Gastroesophageal sphincter (tissue), 4 donors: ENCODE measurements at regions not wholly inside any gene's neighbourhood (a gene's known extent, or its start where the extent isn't known, plus 50 kb on each side); places are given as distances from the start of the nearest gene placed in this dataset.

Source experiments
- ATAC-seq: fragments of 150-250 bp; one replicate; pipeline ENCODE4 v1.9.1; 2016; ENCODE audit warnings: mild to moderate bottlenecking, moderate library complexity
- H3K27ac ChIP-seq, 4 donors: fragments of 200-600 bp; sonication (generic) in 3 of 4; 1 replicate in 3 of 4; 2 replicates in 1 of 4; pipeline ENCODE4 v1.5.1; 2016 to 2019
- H3K27me3 ChIP-seq: fragments of 200-600 bp; sonication (generic); one replicate; pipeline ENCODE4 v1.5.1; 2019
- H3K36me3 ChIP-seq, 2 donors: fragments of 200-600 bp; sonication (generic); one replicate each; pipeline ENCODE4 v1.5.1; 2019; ENCODE audit warnings: control low read depth in 1 of 2
- H3K4me1 ChIP-seq, 3 donors: fragments of 200-600 bp; sonication (generic); 1 replicate in 2 of 3; 2 replicates in 1 of 3; pipeline ENCODE4 v1.5.1; 2016 to 2019; ENCODE audit warnings: control low read depth in 2 of 3
- H3K4me3 ChIP-seq, 2 donors: fragments of 200-600 bp; sonication (generic); one replicate each; pipeline ENCODE4 v1.5.1; 2019; ENCODE audit warnings: mild to moderate bottlenecking in 1 of 2, moderate library complexity in 1 of 2
- H3K9me3 ChIP-seq, 3 donors: fragments of 200-600 bp; sonication (generic); one replicate each; pipeline ENCODE4 v1.5.1; 2017 to 2019; ENCODE audit warnings: control low read depth in 2 of 3
- EP300 ChIP-seq: sonication (generic); formaldehyde crosslinking; IDR thresholded peaks from one replicate; pipeline ENCODE4 v1.6.1; 2017; ENCODE audit warnings: antibody characterized with exemption, mild to moderate bottlenecking
- POLR2A ChIP-seq, 2 donors: fragments of 450-650 bp; IDR thresholded peaks; one replicate each; pipeline ENCODE4 v1.6.1; 2017; ENCODE audit warnings: antibody characterized with exemption in 2 of 2, mild to moderate bottlenecking in 2 of 2, moderate library complexity in 1 of 2
- POLR2AphosphoS5 ChIP-seq: sonication (generic); formaldehyde crosslinking; IDR thresholded peaks from one replicate; pipeline ENCODE4 v1.6.1; 2017; ENCODE audit warnings: antibody characterized with exemption
- WGBS, 2 donors: methylation state at CpG; one replicate each; pipeline ENCODE4 v1.1.5; 2018; ENCODE audit warnings: low coverage in 1 of 2; 5-methylcytosine and 5-hydroxymethylcytosine counted together
- TF ChIP-seq, protein P1 (sequence below), 4 experiments: fragments of 200-600 bp in 2 of 4; fragments of 450-650 bp in 2 of 4; sonication (generic) in 1 of 4; IDR thresholded peaks; one replicate each; pipeline ENCODE4 v1.5.1; 2017 to 2019; ENCODE audit warnings: antibody characterized with exemption in 4 of 4, mild to moderate bottlenecking in 2 of 4, moderate library complexity in 2 of 4

DNA sequence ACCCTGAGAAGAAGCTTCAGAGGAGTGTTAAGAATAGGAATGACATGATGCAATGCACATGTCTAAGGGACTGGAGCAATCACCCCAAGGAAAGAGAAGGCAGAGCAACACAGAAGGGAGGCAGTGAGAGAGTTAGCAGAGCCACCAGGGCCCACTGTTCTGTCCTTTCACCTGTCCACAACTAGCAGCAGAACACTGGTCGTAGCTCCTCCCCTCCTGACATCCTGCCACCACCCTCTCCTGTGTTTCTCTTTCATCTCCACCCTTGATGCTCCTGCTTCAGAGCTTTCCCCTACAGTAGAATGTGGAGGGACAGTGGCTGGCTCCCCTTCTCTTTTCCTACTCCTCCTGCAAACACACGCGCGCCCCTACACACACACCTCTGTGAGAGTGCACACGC is 483.4 kb upstream of the KIF2A start:
- no peak for ATAC-seq
- Histone ChIP-seq H3K4me3 (no peak overlapping the region), H3K9me3 (no peaks in the 10 kb centered on the region), H3K36me3 (no peaks in the 10 kb centered on the region), H3K4me1 (peaks cover 0 to 6% (median 0%) of the 10 kb centered on the region in 3 donors), H3K27ac (no peak overlapping the region), H3K27me3 (no peaks in the 10 kb centered on the region)
- TF ChIP-seq EP300: no peak
- TF ChIP-seq, protein P1, sequence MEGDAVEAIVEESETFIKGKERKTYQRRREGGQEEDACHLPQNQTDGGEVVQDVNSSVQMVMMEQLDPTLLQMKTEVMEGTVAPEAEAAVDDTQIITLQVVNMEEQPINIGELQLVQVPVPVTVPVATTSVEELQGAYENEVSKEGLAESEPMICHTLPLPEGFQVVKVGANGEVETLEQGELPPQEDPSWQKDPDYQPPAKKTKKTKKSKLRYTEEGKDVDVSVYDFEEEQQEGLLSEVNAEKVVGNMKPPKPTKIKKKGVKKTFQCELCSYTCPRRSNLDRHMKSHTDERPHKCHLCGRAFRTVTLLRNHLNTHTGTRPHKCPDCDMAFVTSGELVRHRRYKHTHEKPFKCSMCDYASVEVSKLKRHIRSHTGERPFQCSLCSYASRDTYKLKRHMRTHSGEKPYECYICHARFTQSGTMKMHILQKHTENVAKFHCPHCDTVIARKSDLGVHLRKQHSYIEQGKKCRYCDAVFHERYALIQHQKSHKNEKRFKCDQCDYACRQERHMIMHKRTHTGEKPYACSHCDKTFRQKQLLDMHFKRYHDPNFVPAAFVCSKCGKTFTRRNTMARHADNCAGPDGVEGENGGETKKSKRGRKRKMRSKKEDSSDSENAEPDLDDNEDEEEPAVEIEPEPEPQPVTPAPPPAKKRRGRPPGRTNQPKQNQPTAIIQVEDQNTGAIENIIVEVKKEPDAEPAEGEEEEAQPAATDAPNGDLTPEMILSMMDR (IDR thresholded peaks at IDR 0.05): no peak
- no peak for TF ChIP-seq POLR2AphosphoS5
- no peak for TF ChIP-seq POLR2A (IDR thresholded peaks at IDR 0.05)
- WGBS, 2 donors: 96 to 100% methylated on average over 1 to 5 of the region's 5 CpGs

DNA sequence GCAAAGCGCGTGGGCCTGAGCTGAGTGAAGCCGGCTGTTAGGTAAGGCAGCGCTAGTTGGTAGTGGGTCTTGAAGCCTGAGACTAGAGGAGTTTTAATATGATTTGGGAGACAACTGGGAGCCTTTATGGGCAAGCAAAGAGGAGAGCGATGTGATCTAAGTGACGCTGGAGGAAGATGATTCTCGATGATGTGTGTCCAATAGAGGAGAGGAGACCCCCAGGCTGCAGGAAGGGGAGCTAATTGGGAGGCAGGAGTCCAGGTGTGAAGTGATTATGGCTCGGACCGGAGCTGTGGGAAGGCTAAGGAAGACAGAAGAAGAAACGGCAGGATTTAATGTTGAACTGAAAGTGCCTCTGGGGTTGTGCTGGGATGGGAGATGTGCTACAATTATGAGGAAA is 482.9 kb upstream of the KIF2A start:
- Histone ChIP-seq H3K4me3 (no peak overlapping the region), H3K27me3 (no peaks in the 10 kb centered on the region), H3K9me3 (no peaks in the 10 kb centered on the region), H3K36me3 (no peaks in the 10 kb centered on the region), H3K27ac (no peak overlapping the region), H3K4me1 (peaks cover 0 to under 1% (median 0%) of the 10 kb centered on the region in 3 donors)
- TF ChIP-seq POLR2A (IDR thresholded peaks at IDR 0.05) (no peak), EP300 (no peak), POLR2AphosphoS5 (no peak)
- TF ChIP-seq, protein P1 (IDR thresholded peaks at IDR 0.05): no peak
- no peak for ATAC-seq
- WGBS, 2 donors: 77 to 83% methylated on average over 7 to 10 of the region's 10 CpGs

DNA sequence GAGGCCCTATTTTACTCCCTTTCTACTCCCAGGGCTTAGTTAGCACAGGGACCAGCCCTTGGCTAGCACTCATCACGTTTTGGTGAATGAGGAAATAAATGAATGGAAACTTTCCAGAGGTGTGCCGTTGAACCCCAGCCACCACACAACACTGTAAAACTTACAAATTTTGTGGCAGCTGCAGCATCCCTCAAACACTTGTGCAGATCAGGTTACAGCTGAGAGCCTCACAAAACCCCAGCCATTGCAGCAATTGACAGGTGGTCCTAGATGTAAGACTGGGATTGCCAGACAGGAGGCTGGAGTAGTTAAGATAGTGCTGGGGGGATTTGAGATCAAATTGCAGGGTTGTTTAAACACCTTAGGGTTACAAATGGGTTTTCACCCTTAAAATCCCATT is 482.2 kb upstream of the KIF2A start:
- TF ChIP-seq, protein P1 (IDR thresholded peaks at IDR 0.05): no peak
- no peak for TF ChIP-seq EP300
- no peak for TF ChIP-seq POLR2AphosphoS5
- TF ChIP-seq POLR2A (IDR thresholded peaks at IDR 0.05): no peak
- no peak for ATAC-seq
- no peaks in the 10 kb centered on the region for H3K27me3 ChIP-seq
- WGBS, 2 donors: 27% methylated on average over 2 of the region's 2 CpGs; no CpG with 5 or more reads in 1 of the 2 donors
- H3K36me3 ChIP-seq: no peaks in the 10 kb centered on the region
- H3K9me3 ChIP-seq: no peaks in the 10 kb centered on the region
- no peaks in the 10 kb centered on the region for H3K4me1 ChIP-seq
- H3K4me3 ChIP-seq: no peak overlapping the region
- no peak overlapping the region for H3K27ac ChIP-seq

DNA sequence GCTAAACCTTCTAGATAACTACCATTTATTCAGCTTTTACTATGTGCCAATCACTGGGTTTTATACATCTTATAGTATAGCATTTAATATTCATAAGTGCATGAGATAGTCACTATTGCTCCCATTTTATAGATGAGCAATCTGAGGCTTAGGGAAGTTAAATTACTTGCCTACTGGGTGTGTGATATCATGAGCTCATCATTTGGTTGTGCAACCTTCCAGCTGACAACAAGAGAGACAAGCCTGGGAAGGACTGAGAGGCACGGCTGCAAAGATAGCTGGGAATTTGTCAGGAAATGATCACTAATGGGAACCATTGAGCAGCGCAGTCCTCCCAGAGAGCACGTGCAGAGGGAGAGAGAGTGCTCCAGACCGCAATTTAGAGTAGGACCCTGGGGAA is 481.6 kb upstream of the KIF2A start:
- Histone ChIP-seq H3K4me1 (no peaks in the 10 kb centered on the region), H3K36me3 (no peaks in the 10 kb centered on the region), H3K27me3 (no peaks in the 10 kb centered on the region), H3K27ac (no peak overlapping the region), H3K4me3 (no peak overlapping the region), H3K9me3 (no peaks in the 10 kb centered on the region)
- no peak for TF ChIP-seq POLR2A (IDR thresholded peaks at IDR 0.05)
- 70 to 100% methylated on average over 2 to 4 of the region's 4 CpGs for WGBS, 2 donors
- no peak for ATAC-seq

DNA sequence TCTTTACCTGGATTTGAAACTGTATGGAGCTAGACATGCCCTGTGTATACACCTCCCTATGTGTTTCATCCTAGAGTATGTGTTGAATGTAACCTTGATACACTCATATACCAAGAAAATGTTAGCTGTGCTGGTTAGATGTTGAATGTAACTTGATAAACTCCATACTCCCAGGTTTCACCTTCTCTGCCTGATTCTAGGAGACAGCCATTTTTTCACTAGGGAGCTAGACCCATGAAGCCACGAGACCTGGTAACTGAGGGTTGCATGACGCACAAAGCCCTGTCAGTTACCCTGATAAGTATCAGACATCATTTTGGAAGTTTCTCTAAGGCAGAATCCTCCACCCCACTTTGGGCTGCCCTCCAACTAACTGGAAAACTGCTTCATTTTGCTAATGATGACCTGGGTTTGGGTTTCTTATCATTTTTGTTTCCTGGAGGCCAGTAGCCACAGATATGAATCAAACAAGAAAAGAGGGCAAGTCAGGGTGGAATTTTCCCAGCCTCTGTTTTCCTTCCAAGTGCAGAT is 478.5 kb upstream of the KIF2A start:
- Histone ChIP-seq H3K4me3 (no peak overlapping the region), H3K9me3 (no peaks in the 10 kb centered on the region), H3K36me3 (no peaks in the 10 kb centered on the region), H3K4me1 (no peaks in the 10 kb centered on the region), H3K27ac (no peak overlapping the region), H3K27me3 (no peaks in the 10 kb centered on the region)
- no peak for ATAC-seq
- 75 to 92% methylated on average over 2 of the region's 2 CpGs for WGBS, 2 donors
- TF ChIP-seq EP300 (no peak), POLR2AphosphoS5 (no peak), POLR2A (IDR thresholded peaks at IDR 0.05) (no peak)
- TF ChIP-seq, protein P1 (IDR thresholded peaks at IDR 0.05): no peak
